ENCODE measurements at regions not wholly inside any gene's neighbourhood (a gene's known extent, or its start where the extent isn't known, plus 50 kb on each side); places are given as distances from the start of the nearest gene placed in this dataset.
A peak's percentile ranks its signal among the peaks of the same experiment; 100 is the strongest.
"Not testable (repeated sequence)": the region's sequence is repeated elsewhere in the genome, so short reads cannot be mapped to it uniquely, and the experiment has no call there.

- no peak for DNase-seq (ENCODE audit: low read depth)
Observed at GRCh38 chr2:196486146-196486545, 153.4 kb upstream of the CCDC150 start.

GRCh38 chr2:196487417-196487816, 152.1 kb upstream of the CCDC150 start:
- DNase-seq (ENCODE audit: low read depth): no peak

GRCh38 chr2:196489371-196489770, 150.1 kb upstream of the CCDC150 start:
- DNase-seq (ENCODE audit: low read depth): no peak

GRCh38 chr2:196492946-196493345, 146.6 kb upstream of the CCDC150 start:
- no peak for DNase-seq (ENCODE audit: low read depth)

- DNase-seq (ENCODE audit: low read depth): no peak
Observed at GRCh38 chr2:196498962-196499361, 140.6 kb upstream of the CCDC150 start.

- DNase-seq (ENCODE audit: low read depth): no peak
Observed at GRCh38 chr2:196499686-196500085, 139.8 kb upstream of the CCDC150 start.

- DNase-seq (ENCODE audit: low read depth): peak; percentile 48
Observed at GRCh38 chr2:196500686-196501431, 138.7 kb upstream of the CCDC150 start.

GRCh38 chr2:196501836-196502235, 137.7 kb upstream of the CCDC150 start:
- no peak for DNase-seq (ENCODE audit: low read depth)

GRCh38 chr2:196502386-196502785, 137.1 kb upstream of the CCDC150 start:
- no peak for DNase-seq (ENCODE audit: low read depth)

- DNase-seq (ENCODE audit: low read depth): no peak
Observed at GRCh38 chr2:196503398-196503797, 136.1 kb upstream of the CCDC150 start.

- no peak for DNase-seq (ENCODE audit: low read depth)
Observed at GRCh38 chr2:196504788-196505187, 134.7 kb upstream of the CCDC150 start.

- DNase-seq (ENCODE audit: low read depth): no peak
Observed at GRCh38 chr2:196510246-196510645, 129.3 kb upstream of the CCDC150 start.

- DNase-seq (ENCODE audit: low read depth): no peak
Observed at GRCh38 chr2:196511258-196512168, 128.0 kb upstream of the CCDC150 start.

- DNase-seq (ENCODE audit: low read depth): no peak
Observed at GRCh38 chr2:196513796-196514526, 125.6 kb upstream of the CCDC150 start.

GRCh38 chr2:196514641-196515040, 124.9 kb upstream of the CCDC150 start:
- DNase-seq (ENCODE audit: low read depth): no peak

GRCh38 chr2:196515051-196515450, 124.5 kb upstream of the CCDC150 start:
- no peak for DNase-seq (ENCODE audit: low read depth)

GRCh38 chr2:196515608-196516007, 123.9 kb upstream of the CCDC150 start:
- no peak for DNase-seq (ENCODE audit: low read depth)

- no peak for DNase-seq (ENCODE audit: low read depth)
Observed at GRCh38 chr2:196516564-196516963, 123.0 kb upstream of the CCDC150 start.

GRCh38 chr2:196520605-196521004, 118.9 kb upstream of the CCDC150 start:
- no peak for DNase-seq (ENCODE audit: low read depth)

- DNase-seq (ENCODE audit: low read depth): not testable (repeated sequence)
Observed at GRCh38 chr2:196526981-196527725, 112.4 kb upstream of the CCDC150 start.

- no peak for DNase-seq (ENCODE audit: low read depth)
Observed at GRCh38 chr2:196528486-196529223, 110.9 kb upstream of the CCDC150 start.
